LoVo (cell line): ENCODE measurements at regions not wholly inside any gene's neighbourhood (a gene's known extent, or its start where the extent isn't known, plus 50 kb on each side); places are given as distances from the start of the nearest gene placed in this dataset.

ENCODE experiments used
- DNase-seq: peaks from one replicate; pipeline ENCODE4 v3.0.0-alpha.2; 2016; ENCODE audit warnings: low spot score

- DNase-seq: no peak
Observed at GRCh38 chr20:11582060-11582459, 335.6 kb upstream of the BTBD3 start.

GRCh38 chr20:11585752-11586352 is 331.8 kb upstream of the BTBD3 start:
- DNase-seq: peak; percentile 11

GRCh38 chr20:11588875-11589274 is 328.8 kb upstream of the BTBD3 start:
- no peak for DNase-seq

GRCh38 chr20:11591965-11592364 is 325.7 kb upstream of the BTBD3 start:
- DNase-seq: no peak

GRCh38 chr20:11604339-11604738 is 313.4 kb upstream of the BTBD3 start:
- DNase-seq: no peak

GRCh38 chr20:11607047-11607446 is 310.6 kb upstream of the BTBD3 start:
- DNase-seq: no peak

- no peak for DNase-seq
Observed at GRCh38 chr20:11608736-11609135, 309.0 kb upstream of the BTBD3 start.

GRCh38 chr20:11624704-11625103 is 293.0 kb upstream of the BTBD3 start:
- no peak for DNase-seq

GRCh38 chr20:11626551-11626950 is 291.1 kb upstream of the BTBD3 start:
- DNase-seq: no peak

GRCh38 chr20:11642866-11643265 is 274.8 kb upstream of the BTBD3 start:
- no peak for DNase-seq

- DNase-seq: no peak
Observed at GRCh38 chr20:11646359-11646758, 271.3 kb upstream of the BTBD3 start.

GRCh38 chr20:11650566-11650965 is 267.1 kb upstream of the BTBD3 start:
- DNase-seq: no peak

- DNase-seq: no peak
Observed at GRCh38 chr20:11651138-11651537, 266.6 kb upstream of the BTBD3 start.

GRCh38 chr20:11651647-11652046 is 266.0 kb upstream of the BTBD3 start:
- no peak for DNase-seq

GRCh38 chr20:11652128-11652527 is 265.6 kb upstream of the BTBD3 start:
- no peak for DNase-seq

- no peak for DNase-seq
Observed at GRCh38 chr20:11654766-11655165, 262.9 kb upstream of the BTBD3 start.

- no peak for DNase-seq
Observed at GRCh38 chr20:11660673-11661072, 257.0 kb upstream of the BTBD3 start.

- DNase-seq: no peak
Observed at GRCh38 chr20:11671015-11671511, 246.6 kb upstream of the BTBD3 start.

GRCh38 chr20:11672959-11673358 is 244.7 kb upstream of the BTBD3 start:
- no peak for DNase-seq

- DNase-seq: no peak
Observed at GRCh38 chr20:11675920-11676629, 241.6 kb upstream of the BTBD3 start.

GRCh38 chr20:11676630-11677287 is 240.9 kb upstream of the BTBD3 start:
- DNase-seq: peak; percentile 56

GRCh38 chr20:11677428-11677827 is 240.3 kb upstream of the BTBD3 start:
- no peak for DNase-seq

GRCh38 chr20:11677836-11678235 is 239.9 kb upstream of the BTBD3 start:
- no peak for DNase-seq
